Stomach smooth muscle (tissue), 2 donors: ENCODE measurements at regions not wholly inside any gene's neighbourhood (a gene's known extent, or its start where the extent isn't known, plus 50 kb on each side); places are given as distances from the start of the nearest gene placed in this dataset.

Experiments
- H3K27ac ChIP-seq: one replicate; pipeline ENCODE4 v1.7.0; 2013; ENCODE audit warnings: mild to moderate bottlenecking, low read length, inconsistent platforms
- H3K27me3 ChIP-seq, 2 donors: one replicate each; pipeline ENCODE4 v1.7.0; 2013; ENCODE audit warnings: low read length in 2 of 2; ENCODE audit not compliant: insufficient read depth in 2 of 2, control insufficient read depth in 1 of 2
- H3K36me3 ChIP-seq, 2 donors: one replicate each; pipeline ENCODE4 v1.7.0; 2013; ENCODE audit warnings: low read length in 2 of 2; ENCODE audit not compliant: control insufficient read depth in 2 of 2, insufficient read depth in 2 of 2
- H3K4me1 ChIP-seq: one replicate; pipeline ENCODE4 v1.7.0; 2013; ENCODE audit warnings: low read length; ENCODE audit not compliant: control insufficient read depth, insufficient read depth
- H3K4me3 ChIP-seq, 2 donors: one replicate each; pipeline ENCODE4 v1.7.0; 2013; ENCODE audit warnings: low read length in 2 of 2
- H3K9ac ChIP-seq, 2 donors: one replicate each; pipeline ENCODE4 v1.7.0; 2013; ENCODE audit warnings: low read length in 2 of 2, mild to moderate bottlenecking in 1 of 2
- H3K9me3 ChIP-seq, 2 donors: one replicate each; pipeline ENCODE4 v1.7.0; 2013; ENCODE audit warnings: low read length in 2 of 2; ENCODE audit not compliant: control insufficient read depth in 2 of 2
- donor health status: healthy.
- donor health status: Pancreatic carcinoma.

DNA sequence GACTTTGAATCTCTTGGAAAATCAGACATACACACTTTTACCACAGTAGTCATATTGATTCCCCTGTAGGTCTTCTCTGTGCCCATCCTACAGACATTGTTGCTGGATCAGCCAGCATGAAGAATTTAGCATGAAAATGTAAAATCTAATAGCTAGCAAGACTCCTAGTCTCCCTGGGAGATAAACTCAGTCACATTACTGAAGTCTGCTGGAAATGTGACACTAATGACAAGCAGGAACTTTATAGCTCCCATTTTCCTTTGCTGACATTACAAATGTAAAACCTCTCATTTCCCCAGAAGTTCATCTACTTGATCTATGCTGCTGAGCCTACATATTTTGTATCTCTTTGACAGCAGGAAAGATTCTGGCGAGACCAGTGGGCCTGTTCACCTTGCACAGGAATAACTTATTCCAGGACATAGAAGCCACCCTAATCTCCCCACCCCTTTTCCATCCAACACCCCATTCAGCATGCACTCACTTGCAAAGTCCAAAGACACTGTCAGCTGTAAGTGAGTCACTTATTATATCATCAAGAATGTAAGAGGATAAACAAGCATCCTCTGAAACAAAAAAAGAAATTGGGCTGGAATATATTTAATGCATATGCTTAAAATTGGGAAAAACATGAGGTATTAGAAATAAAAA lies 648.3 kb upstream of the PKDCC start:
- H3K36me3 ChIP-seq, result no peaks in the 10 kb centered on the region

DNA sequence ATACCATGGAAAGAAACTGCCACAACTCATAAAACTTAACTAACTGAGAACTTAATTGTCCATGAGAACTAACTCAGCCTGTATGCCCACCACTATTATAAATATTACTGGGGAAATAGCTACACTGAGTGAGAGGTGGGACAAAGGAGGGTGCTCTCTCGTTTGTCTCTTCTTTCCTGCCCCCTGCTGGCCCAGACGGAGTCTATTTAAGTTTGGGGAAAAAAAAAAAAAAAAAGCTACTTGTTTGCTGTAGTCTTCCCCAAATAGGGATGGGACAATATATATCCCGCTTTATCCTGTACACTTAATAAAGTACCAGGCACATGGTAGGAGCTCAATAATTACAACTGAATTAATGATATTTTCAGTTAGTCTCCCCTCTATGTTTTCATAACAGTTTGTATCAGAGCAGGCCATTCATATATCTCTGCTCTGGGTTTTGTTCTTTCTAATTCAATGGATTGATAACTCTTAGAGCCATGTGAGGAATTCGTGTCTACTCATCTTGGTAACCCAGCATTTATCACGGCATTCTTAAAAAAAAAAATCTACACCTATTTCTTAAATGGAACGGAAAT lies 647.6 kb upstream of the PKDCC start:
- no peak overlapping the region for H3K4me3 ChIP-seq
- H3K27me3 ChIP-seq, result no peaks in the 10 kb centered on the region
- H3K9ac ChIP-seq, result no peak overlapping the region
- no peaks in the 10 kb centered on the region for H3K36me3 ChIP-seq
- no peak overlapping the region for H3K27ac ChIP-seq
- no peaks in the 10 kb centered on the region for H3K9me3 ChIP-seq
- no peaks in the 10 kb centered on the region for H3K4me1 ChIP-seq

More for the DNA sequence above, 648.3 kb upstream of the PKDCC start:
- H3K27ac ChIP-seq, result no peak overlapping the region
- H3K4me1 ChIP-seq, result no peaks in the 10 kb centered on the region
- H3K27me3 ChIP-seq, result no peaks in the 10 kb centered on the region
- H3K4me3 ChIP-seq, result no peak overlapping the region
- no peaks in the 10 kb centered on the region for H3K9me3 ChIP-seq
- no peak overlapping the region for H3K9ac ChIP-seq

DNA sequence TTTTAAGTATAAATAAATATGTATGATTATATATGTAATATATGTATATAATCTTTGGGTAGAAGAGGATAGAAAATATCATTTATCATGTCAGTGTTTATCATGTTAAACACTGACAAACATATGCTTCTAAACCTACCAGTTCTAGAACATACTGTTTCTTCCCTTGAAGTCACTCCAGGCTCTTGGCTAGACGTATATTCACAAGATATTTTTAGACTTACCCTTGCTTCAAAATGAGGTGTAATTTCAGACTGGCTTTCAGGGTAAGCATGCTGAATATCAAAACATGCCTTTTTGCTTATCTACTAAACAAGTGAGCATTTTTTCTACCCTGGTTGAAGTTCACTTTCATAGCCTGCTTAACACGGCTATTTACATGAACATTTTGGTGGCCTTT lies 642.4 kb upstream of the PKDCC start:
- Histone ChIP-seq H3K27me3 (no peaks in the 10 kb centered on the region), H3K4me3 (no peak overlapping the region), H3K4me1 (no peaks in the 10 kb centered on the region), H3K27ac (no peak overlapping the region), H3K9me3 (no peaks in the 10 kb centered on the region), H3K9ac (no peak overlapping the region), H3K36me3 (no peaks in the 10 kb centered on the region)

DNA sequence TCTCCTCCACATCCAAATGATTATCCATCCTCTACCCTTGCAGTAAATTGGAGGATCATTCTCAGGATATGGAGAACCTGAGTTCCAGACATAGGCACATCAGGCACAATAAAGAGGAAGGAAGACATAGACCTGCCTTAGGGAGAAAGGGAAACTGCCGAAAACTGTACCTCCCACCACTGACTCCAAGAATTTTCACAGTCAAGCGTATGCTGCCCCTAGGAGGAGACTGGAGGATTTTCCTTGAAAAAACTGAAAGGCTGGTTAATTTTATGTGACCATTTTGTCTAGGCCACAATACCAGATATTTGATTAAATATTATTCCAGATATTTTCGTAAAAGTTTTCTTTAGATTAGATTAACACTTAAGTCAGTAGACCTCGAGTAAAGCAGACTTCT lies 638.5 kb upstream of the PKDCC start:
- Histone ChIP-seq H3K36me3 (no peaks in the 10 kb centered on the region), H3K9me3 (no peaks in the 10 kb centered on the region), H3K4me1 (no peaks in the 10 kb centered on the region), H3K9ac (no peak overlapping the region), H3K27me3 (no peaks in the 10 kb centered on the region), H3K27ac (no peak overlapping the region), H3K4me3 (no peak overlapping the region)

DNA sequence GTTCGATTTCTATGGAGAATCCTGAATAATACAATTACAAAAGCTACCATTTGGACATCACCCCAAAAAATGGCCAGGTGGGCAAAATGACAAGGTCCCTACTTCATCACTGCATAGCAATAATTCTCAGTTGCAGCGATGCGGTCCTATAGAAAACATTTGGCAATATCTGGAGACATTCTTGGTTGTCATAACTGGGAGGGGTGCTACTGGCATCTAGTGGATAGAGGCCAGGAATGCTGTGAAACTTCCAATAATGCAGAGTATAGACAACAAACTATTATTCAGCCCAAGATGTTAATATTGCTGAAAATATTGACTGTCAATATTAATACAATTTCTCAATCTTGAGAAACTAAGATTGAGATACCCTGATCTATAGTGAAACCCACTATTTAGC lies 637.8 kb upstream of the PKDCC start:
- Histone ChIP-seq H3K4me1 (no peaks in the 10 kb centered on the region), H3K27ac (no peak overlapping the region), H3K9ac (no peak overlapping the region), H3K4me3 (no peak overlapping the region), H3K27me3 (no peaks in the 10 kb centered on the region), H3K36me3 (no peaks in the 10 kb centered on the region), H3K9me3 (no peaks in the 10 kb centered on the region)

DNA sequence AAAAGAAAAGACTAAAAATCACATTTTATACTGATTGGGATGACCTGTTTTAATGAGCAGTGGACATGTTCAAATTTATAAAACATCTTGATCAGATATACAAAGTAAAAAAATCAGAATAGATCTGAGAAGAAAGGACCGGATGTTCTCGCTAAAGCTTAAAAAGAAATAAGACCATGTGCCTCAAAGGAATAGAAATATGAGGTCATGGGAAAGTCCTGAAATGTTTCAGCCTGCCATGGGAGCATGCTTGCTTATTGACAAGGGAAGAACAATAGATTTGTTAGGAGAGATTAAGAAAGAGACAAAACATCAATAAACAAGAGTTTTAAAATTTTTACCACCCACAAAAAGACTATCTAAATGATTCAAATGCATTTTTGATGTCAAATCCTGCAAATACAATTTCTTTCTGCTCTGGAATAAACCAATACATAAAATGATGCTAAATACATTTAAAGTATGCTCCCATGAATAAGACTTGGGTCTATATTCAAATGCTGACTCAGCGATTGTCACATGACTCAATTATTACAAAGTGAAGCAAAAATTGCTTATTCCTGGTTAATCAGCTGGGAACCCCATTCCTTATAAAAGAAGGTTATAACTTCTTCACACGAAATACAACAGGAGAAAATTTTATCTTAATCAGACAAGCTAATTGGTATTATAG lies 633.9 kb upstream of the PKDCC start:
- Histone ChIP-seq H3K4me1 (no peaks in the 10 kb centered on the region), H3K4me3 (no peak overlapping the region), H3K27ac (no peak overlapping the region), H3K9me3 (no peaks in the 10 kb centered on the region), H3K9ac (no peak overlapping the region), H3K36me3 (no peaks in the 10 kb centered on the region), H3K27me3 (no peaks in the 10 kb centered on the region)

DNA sequence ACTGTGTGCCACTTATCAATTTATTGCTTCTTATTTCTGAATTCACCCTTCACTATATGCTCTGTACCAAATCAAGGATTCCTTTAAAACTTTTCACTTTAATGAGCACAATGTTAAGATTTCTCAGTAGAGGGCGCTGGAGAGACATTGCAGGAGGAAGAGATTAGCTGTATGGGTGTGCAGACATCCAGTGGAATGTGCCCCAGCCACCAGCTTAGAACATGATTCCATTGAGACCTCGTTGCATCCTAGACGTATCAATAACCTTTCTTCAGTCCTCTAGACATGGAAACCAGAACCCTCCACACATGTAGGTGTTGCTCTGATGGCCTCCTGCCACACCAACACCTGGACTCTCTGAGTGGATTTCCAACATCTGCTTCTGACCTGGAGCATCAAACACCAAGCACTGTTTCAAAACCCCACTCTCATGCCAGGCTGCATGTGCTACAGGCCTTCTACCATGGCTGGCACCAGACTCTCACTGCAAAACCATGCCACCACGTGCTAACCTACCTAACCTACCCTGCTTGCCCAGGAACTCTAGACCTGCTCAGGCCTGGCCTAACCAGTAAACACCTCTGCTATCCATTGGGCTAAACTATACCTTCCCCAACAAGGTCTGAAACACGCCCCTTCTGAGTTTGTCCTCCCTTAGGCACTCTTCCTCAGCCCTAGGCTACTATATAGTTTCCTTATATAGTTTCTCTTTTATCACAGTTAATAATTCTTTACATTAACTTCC lies 633.2 kb upstream of the PKDCC start:
- H3K4me3 ChIP-seq, result no peak overlapping the region
- H3K4me1 ChIP-seq, result no peaks in the 10 kb centered on the region
- H3K36me3 ChIP-seq, result no peaks in the 10 kb centered on the region
- no peaks in the 10 kb centered on the region for H3K9me3 ChIP-seq
- H3K27me3 ChIP-seq, result no peaks in the 10 kb centered on the region
- no peak overlapping the region for H3K9ac ChIP-seq
- no peak overlapping the region for H3K27ac ChIP-seq

DNA sequence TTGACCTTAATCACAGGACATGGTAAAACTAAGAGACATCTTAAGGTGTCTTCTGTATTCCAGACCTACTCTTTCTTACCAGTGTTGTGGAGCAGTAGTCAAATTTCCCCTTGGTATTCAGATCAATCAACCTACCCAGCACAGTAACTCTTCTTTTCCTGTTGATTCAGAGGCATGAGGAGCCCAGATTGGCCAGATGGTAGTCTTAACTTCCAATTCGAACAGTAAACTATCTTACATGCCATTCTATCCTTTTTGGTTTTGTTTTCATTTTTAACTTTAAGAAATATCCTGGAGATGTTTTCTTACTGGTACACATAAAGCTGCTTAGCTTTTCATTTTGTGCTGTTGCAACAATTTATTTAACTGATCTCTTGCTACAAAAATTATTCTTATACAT lies 630.3 kb upstream of the PKDCC start:
- Histone ChIP-seq H3K9ac (no peak overlapping the region), H3K9me3 (no peaks in the 10 kb centered on the region), H3K36me3 (no peaks in the 10 kb centered on the region), H3K4me1 (no peaks in the 10 kb centered on the region), H3K4me3 (no peak overlapping the region), H3K27ac (no peak overlapping the region), H3K27me3 (no peaks in the 10 kb centered on the region)

DNA sequence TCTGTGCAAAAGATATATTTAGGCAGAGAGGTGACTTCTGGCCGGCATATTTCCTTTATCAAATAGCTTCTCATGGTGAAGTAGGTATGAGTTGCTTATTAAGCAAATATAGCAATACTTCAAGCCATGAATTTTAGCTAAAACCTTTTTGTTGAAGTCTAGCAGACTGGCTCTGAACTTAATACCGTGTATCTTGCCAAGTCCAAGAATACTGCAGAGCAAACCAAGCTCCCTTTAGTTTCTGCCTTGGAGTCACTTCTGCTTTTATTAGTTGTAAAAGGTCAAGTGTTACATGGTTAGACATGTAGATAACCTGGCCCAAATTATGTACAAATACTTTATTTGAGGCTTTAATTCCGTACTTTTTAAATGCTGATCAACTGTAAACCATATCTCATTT lies 627.6 kb upstream of the PKDCC start:
- Histone ChIP-seq H3K9me3 (no peaks in the 10 kb centered on the region), H3K27ac (no peak overlapping the region), H3K4me3 (no peak overlapping the region), H3K27me3 (no peaks in the 10 kb centered on the region), H3K4me1 (no peaks in the 10 kb centered on the region), H3K36me3 (no peaks in the 10 kb centered on the region), H3K9ac (no peak overlapping the region)

DNA sequence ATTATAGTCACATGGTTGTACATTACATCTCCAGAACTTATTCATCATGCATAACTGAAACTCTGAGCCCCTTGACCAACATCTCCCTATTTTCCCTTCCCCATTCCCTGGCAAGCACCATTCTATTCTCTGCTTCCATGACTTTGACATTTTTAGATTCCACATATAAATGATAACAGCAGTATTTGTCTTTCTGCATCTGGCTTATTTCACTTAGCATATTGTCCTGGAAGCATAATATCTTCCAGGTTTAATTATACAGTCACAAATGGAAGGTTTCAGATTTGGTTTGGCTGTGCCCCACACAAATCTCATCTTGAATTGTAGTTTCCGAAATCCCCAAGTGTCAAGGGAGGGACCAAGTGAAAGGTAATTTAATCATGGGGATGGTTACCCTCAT lies 626.9 kb upstream of the PKDCC start:
- Histone ChIP-seq H3K9ac (no peak overlapping the region), H3K4me1 (no peaks in the 10 kb centered on the region), H3K36me3 (no peaks in the 10 kb centered on the region), H3K9me3 (no peaks in the 10 kb centered on the region), H3K27ac (no peak overlapping the region), H3K27me3 (no peaks in the 10 kb centered on the region), H3K4me3 (no peak overlapping the region)
